ENCODE measurements at regions not wholly inside any gene's neighbourhood (a gene's known extent, or its start where the extent isn't known, plus 50 kb on each side); places are given as distances from the start of the nearest gene placed in this dataset.

GRCh38 chr14:54213536-54213935 lies 183.3 kb upstream of the CDKN3 start:
- no peak for TF ChIP-seq EP300 (IDR thresholded peaks at IDR 0.05)
- no peak for TF ChIP-seq POLR2AphosphoS5 (IDR thresholded peaks at IDR 0.05)
- no peak for TF ChIP-seq CTCF (IDR thresholded peaks at IDR 0.05)
